ENCODE measurements at regions not wholly inside any gene's neighbourhood (a gene's known extent, or its start where the extent isn't known, plus 50 kb on each side); places are given as distances from the start of the nearest gene placed in this dataset.

DNA sequence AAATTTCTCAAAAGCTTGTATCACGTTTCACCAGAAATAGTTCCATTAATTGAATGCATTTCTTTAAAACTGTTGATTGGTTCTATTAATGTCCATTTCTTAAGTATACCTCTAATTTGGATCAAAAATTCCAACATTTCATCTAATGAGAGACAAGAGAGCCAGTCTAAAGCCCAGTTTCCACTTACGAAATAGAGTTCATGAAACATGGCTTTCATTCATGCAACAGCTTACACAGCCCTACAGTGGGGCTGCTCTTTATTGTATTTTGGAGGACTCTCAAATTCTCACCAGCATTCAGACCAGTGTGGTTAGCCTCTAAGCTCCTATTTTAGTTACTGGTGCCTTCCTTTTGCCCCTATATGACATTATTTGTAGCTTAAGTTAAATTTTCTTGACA, 566.9 kb upstream of the RGMB start:
- no peak for ATAC-seq (ENCODE audit: low read depth)
- dilution Hi-C loops (cut with HindIII; ENCODE audit: low sequenced_read_pairs, unreplicated experiment) (no loop called here), intact Hi-C loops (cut with micrococcal nuclease) (no loop called here), in situ Hi-C loops (cut with MboI; ENCODE audit: low sequenced_read_pairs) (no loop called here)
- Histone ChIP-seq H2AK9ac (replicated peaks; ENCODE audit: low read depth, low read length, poor library complexity) (no peak overlapping the region), H4K8ac (ENCODE audit: low read depth in 2 of 2, low read length in 2 of 2) (no peak overlapping the region), H2AFZ (replicated peaks; ENCODE audit: low read length, poor library complexity) (no peak overlapping the region), H4K5ac (ENCODE audit: low read depth, low read length) (no peak overlapping the region), H2BK120ac (ENCODE audit: low read depth, low read length) (no peak overlapping the region), H3K18ac (ENCODE audit: low read depth, low read length) (no peak overlapping the region), H2AK5ac (ENCODE audit: low read depth, low read length) (no peak overlapping the region), H3K14ac (replicated peaks; ENCODE audit: low read depth, low read length) (no peak overlapping the region), H3K9ac (ENCODE audit: low read depth, low read length) (no peak overlapping the region), H3K4me1 (ENCODE audit: control insufficient read depth, insufficient read depth, low read length) (0 out of 2 replicates have a peak, but pooled peaks cover 3% of the 10 kb centered on the region), H3K4ac (ENCODE audit: low read depth, low read length) (no peak overlapping the region), H3K9me1 (ENCODE audit: insufficient read depth, low read length) (no peaks in the 10 kb centered on the region), H3K36me3 (ENCODE audit: control insufficient read depth, insufficient read depth, low read length) (no peaks in the 10 kb centered on the region), H4K91ac (ENCODE audit: insufficient read depth, low read depth, low read length) (no peak overlapping the region), H2BK15ac (ENCODE audit: low read depth, low read length) (no peak overlapping the region), H3K4me3 (ENCODE audit: insufficient read depth, low read depth, low read length) (no peak overlapping the region), H3K27ac (ENCODE audit: insufficient read depth, low read length) (no peak overlapping the region), H3K9me3 (ENCODE audit: control insufficient read depth, insufficient read depth, low read length) (no peaks in the 10 kb centered on the region), H2BK20ac (ENCODE audit: low read depth, low read length) (no peak overlapping the region), H3K56ac (ENCODE audit: extremely low read depth, insufficient read depth, low read length) (no peak overlapping the region), H2BK5ac (ENCODE audit: low read depth, low read length, poor library complexity, severe bottlenecking) (no peak overlapping the region), H3K4me2 (ENCODE audit: low read depth, low read length) (no peak overlapping the region), H3K23ac (ENCODE audit: low read depth, low read length) (no peak overlapping the region), H4K20me1 (ENCODE audit: insufficient read depth, low read length) (no peaks in the 10 kb centered on the region), H3K27me3 (ENCODE audit: control insufficient read depth, insufficient read depth, low read length) (no peaks in the 10 kb centered on the region), H3K79me1 (ENCODE audit: low read depth in 1 of 2, low read length in 2 of 2) (no peaks in the 10 kb centered on the region)
- BruUV-seq (replicated peaks), result no TSS peak
- TF ChIP-seq, protein P1, sequence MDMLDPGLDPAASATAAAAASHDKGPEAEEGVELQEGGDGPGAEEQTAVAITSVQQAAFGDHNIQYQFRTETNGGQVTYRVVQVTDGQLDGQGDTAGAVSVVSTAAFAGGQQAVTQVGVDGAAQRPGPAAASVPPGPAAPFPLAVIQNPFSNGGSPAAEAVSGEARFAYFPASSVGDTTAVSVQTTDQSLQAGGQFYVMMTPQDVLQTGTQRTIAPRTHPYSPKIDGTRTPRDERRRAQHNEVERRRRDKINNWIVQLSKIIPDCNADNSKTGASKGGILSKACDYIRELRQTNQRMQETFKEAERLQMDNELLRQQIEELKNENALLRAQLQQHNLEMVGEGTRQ (IDR thresholded peaks at IDR 0.05; ENCODE audit: low read depth, low read length), result no peak
- TF ChIP-seq FOS (IDR thresholded peaks at IDR 0.05; ENCODE audit: low read depth, low read length) (no peak), BHLHE40 (IDR thresholded peaks at IDR 0.05; ENCODE audit: low read depth, low read length) (no peak), RAD21 (IDR thresholded peaks at IDR 0.05; ENCODE audit: low read length) (no peak)
- ChIA-PET POLR2A (ENCODE audit: unreplicated experiment) (no interaction called here), CTCF (no interaction called here)
- no peak for DNase-seq
- WGBS, 2 experiments (ENCODE audit: extremely low coverage in 2 of 2, insufficient read length in 1 of 2), result no CpG with 5 or more reads among the region's 2 CpGs
